Mucosa of rectum (tissue), 2 donors: ENCODE measurements at regions not wholly inside any gene's neighbourhood (a gene's known extent, or its start where the extent isn't known, plus 50 kb on each side); places are given as distances from the start of the nearest gene placed in this dataset.

Experiments
- H3K27ac ChIP-seq, 2 donors: one replicate each; pipeline ENCODE4 v1.7.0; 2013; ENCODE audit warnings: inconsistent platforms in 2 of 2, low read depth in 2 of 2, low read length in 2 of 2
- H3K27me3 ChIP-seq, 2 donors: one replicate each; pipeline ENCODE4 v1.7.0; 2013; ENCODE audit warnings: low read length in 2 of 2; ENCODE audit not compliant: control insufficient read depth in 2 of 2, insufficient read depth in 2 of 2
- H3K36me3 ChIP-seq, 2 donors: one replicate each; pipeline ENCODE4 v1.7.0; 2013; ENCODE audit warnings: low read length in 2 of 2; ENCODE audit not compliant: control insufficient read depth in 2 of 2, insufficient read depth in 2 of 2
- H3K4me1 ChIP-seq, 2 donors: one replicate each; pipeline ENCODE4 v1.7.0; 2013; ENCODE audit warnings: low read length in 2 of 2, mild to moderate bottlenecking in 1 of 2; ENCODE audit not compliant: control insufficient read depth in 2 of 2, insufficient read depth in 2 of 2
- H3K4me3 ChIP-seq, 2 donors: one replicate each; pipeline ENCODE4 v1.7.0; 2013; ENCODE audit warnings: low read length in 2 of 2
- H3K9ac ChIP-seq, 2 donors: one replicate each; pipeline ENCODE4 v1.7.0; 2013; ENCODE audit warnings: low read length in 2 of 2, low read depth in 1 of 2, mild to moderate bottlenecking in 1 of 2
- H3K9me3 ChIP-seq, 2 donors: one replicate each; pipeline ENCODE4 v1.7.0; 2013; ENCODE audit warnings: low read length in 2 of 2; ENCODE audit not compliant: control insufficient read depth in 2 of 2
- donor health status: healthy.
- donor health status: Normal muscosa, but diverticular disease.

GRCh38 chr14:26849514-26849913 lies 251.7 kb upstream of the NOVA1 start:
- H3K36me3 ChIP-seq: no peaks in the 10 kb centered on the region

GRCh38 chr14:26851793-26852192 lies 254.0 kb upstream of the NOVA1 start:
- no peak overlapping the region for H3K9ac ChIP-seq
- no peaks in the 10 kb centered on the region for H3K4me1 ChIP-seq
- H3K4me3 ChIP-seq: no peak overlapping the region
- no peak overlapping the region for H3K27ac ChIP-seq
- H3K27me3 ChIP-seq: no peaks in the 10 kb centered on the region
- H3K9me3 ChIP-seq: no peaks in the 10 kb centered on the region
- no peaks in the 10 kb centered on the region for H3K36me3 ChIP-seq

More at GRCh38 chr14:26849514-26849913, 251.7 kb upstream of the NOVA1 start:
- no peak overlapping the region for H3K9ac ChIP-seq
- H3K4me3 ChIP-seq: no peak overlapping the region
- H3K27ac ChIP-seq: no peak overlapping the region
- peaks cover 4 to 6% of the 10 kb centered on the region in 2 donors for H3K4me1 ChIP-seq
- no peaks in the 10 kb centered on the region for H3K27me3 ChIP-seq
- H3K9me3 ChIP-seq: no peaks in the 10 kb centered on the region

- no peak overlapping the region for H3K27ac ChIP-seq
Measured at GRCh38 chr14:26855077-26855753, 257.4 kb upstream of the NOVA1 start.

GRCh38 chr14:26856876-26857518 lies 259.2 kb upstream of the NOVA1 start:
- H3K36me3 ChIP-seq: no peaks in the 10 kb centered on the region
- no peak overlapping the region for H3K9ac ChIP-seq
- no peaks in the 10 kb centered on the region for H3K9me3 ChIP-seq
- H3K27ac ChIP-seq: no peak overlapping the region
- H3K4me3 ChIP-seq: no peak overlapping the region
- H3K4me1 ChIP-seq: no peaks in the 10 kb centered on the region
- no peaks in the 10 kb centered on the region for H3K27me3 ChIP-seq

More at GRCh38 chr14:26855077-26855753, 257.4 kb upstream of the NOVA1 start:
- no peaks in the 10 kb centered on the region for H3K9me3 ChIP-seq
- no peaks in the 10 kb centered on the region for H3K36me3 ChIP-seq
- H3K27me3 ChIP-seq: no peaks in the 10 kb centered on the region
- no peak overlapping the region for H3K4me3 ChIP-seq
- H3K9ac ChIP-seq: no peak overlapping the region
- no peaks in the 10 kb centered on the region for H3K4me1 ChIP-seq

GRCh38 chr14:26859483-26859882 lies 261.6 kb upstream of the NOVA1 start:
- H3K4me1 ChIP-seq: no peaks in the 10 kb centered on the region
- H3K9me3 ChIP-seq: no peaks in the 10 kb centered on the region
- no peak overlapping the region for H3K4me3 ChIP-seq
- no peaks in the 10 kb centered on the region for H3K27me3 ChIP-seq
- no peak overlapping the region for H3K27ac ChIP-seq
- no peaks in the 10 kb centered on the region for H3K36me3 ChIP-seq
- no peak overlapping the region for H3K9ac ChIP-seq

- H3K9me3 ChIP-seq: no peaks in the 10 kb centered on the region
- H3K4me3 ChIP-seq: no peak overlapping the region
- H3K27me3 ChIP-seq: no peaks in the 10 kb centered on the region
- H3K27ac ChIP-seq: no peak overlapping the region
- no peaks in the 10 kb centered on the region for H3K4me1 ChIP-seq
- H3K9ac ChIP-seq: no peak overlapping the region
- H3K36me3 ChIP-seq: no peaks in the 10 kb centered on the region
Measured at GRCh38 chr14:26860111-26860510, 262.3 kb upstream of the NOVA1 start.

GRCh38 chr14:26863736-26864135 lies 265.9 kb upstream of the NOVA1 start:
- Histone ChIP-seq H3K4me3 (no peak overlapping the region), H3K9me3 (no peaks in the 10 kb centered on the region), H3K9ac (no peak overlapping the region)

GRCh38 chr14:26866721-26867120 lies 268.9 kb upstream of the NOVA1 start:
- no peak overlapping the region for H3K4me3 ChIP-seq
- H3K4me1 ChIP-seq: no peaks in the 10 kb centered on the region
- H3K27me3 ChIP-seq: no peaks in the 10 kb centered on the region
- no peak overlapping the region for H3K9ac ChIP-seq
- H3K9me3 ChIP-seq: no peaks in the 10 kb centered on the region
- H3K36me3 ChIP-seq: no peaks in the 10 kb centered on the region
- H3K27ac ChIP-seq: no peak overlapping the region

More at GRCh38 chr14:26863736-26864135, 265.9 kb upstream of the NOVA1 start:
- Histone ChIP-seq H3K36me3 (no peaks in the 10 kb centered on the region), H3K27ac (no peak overlapping the region), H3K27me3 (no peaks in the 10 kb centered on the region), H3K4me1 (no peaks in the 10 kb centered on the region)

GRCh38 chr14:26867171-26867757 lies 269.4 kb upstream of the NOVA1 start:
- H3K9ac ChIP-seq: no peak overlapping the region
- no peaks in the 10 kb centered on the region for H3K36me3 ChIP-seq
- no peak overlapping the region for H3K27ac ChIP-seq
- H3K9me3 ChIP-seq: no peaks in the 10 kb centered on the region
- H3K4me1 ChIP-seq: no peaks in the 10 kb centered on the region
- H3K4me3 ChIP-seq: no peak overlapping the region
- no peaks in the 10 kb centered on the region for H3K27me3 ChIP-seq

GRCh38 chr14:26870096-26870495 lies 272.3 kb upstream of the NOVA1 start:
- Histone ChIP-seq H3K4me1 (no peaks in the 10 kb centered on the region), H3K9ac (no peak overlapping the region), H3K27ac (no peak overlapping the region), H3K9me3 (no peaks in the 10 kb centered on the region), H3K4me3 (no peak overlapping the region), H3K36me3 (no peaks in the 10 kb centered on the region), H3K27me3 (no peaks in the 10 kb centered on the region)
